ENCODE measurements at regions not wholly inside any gene's neighbourhood (a gene's known extent, or its start where the extent isn't known, plus 50 kb on each side); places are given as distances from the start of the nearest gene placed in this dataset.

- DNase-seq, result no peak
Observed at GRCh38 chr12:63226792-63227463, 75.9 kb upstream of the AVPR1A start.

DNA sequence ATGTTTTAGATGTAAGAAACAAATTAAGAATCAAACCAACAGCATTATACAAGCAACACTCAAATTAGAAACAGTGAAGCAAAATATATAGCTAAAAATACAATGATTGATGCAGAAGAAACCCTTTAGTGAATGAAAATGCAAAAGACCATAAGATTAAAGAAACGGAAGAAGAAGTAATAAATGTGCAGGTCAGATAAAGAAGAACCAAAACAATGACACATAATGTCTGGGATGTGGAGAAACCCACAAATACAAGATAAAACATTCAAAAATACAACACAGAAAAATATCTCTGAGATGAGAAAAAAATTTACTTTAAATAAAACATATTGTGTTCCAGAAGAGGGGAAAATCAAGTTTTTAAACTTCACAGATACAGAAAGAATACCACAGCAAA lies 73.4 kb upstream of the AVPR1A start:
- peak; percentile 17 for DNase-seq

GRCh38 chr12:63223128-63223527 lies 72.1 kb upstream of the AVPR1A start:
- DNase-seq, result no peak

- DNase-seq, result no peak
Observed at GRCh38 chr12:63222582-63222981, 71.6 kb upstream of the AVPR1A start.

DNA sequence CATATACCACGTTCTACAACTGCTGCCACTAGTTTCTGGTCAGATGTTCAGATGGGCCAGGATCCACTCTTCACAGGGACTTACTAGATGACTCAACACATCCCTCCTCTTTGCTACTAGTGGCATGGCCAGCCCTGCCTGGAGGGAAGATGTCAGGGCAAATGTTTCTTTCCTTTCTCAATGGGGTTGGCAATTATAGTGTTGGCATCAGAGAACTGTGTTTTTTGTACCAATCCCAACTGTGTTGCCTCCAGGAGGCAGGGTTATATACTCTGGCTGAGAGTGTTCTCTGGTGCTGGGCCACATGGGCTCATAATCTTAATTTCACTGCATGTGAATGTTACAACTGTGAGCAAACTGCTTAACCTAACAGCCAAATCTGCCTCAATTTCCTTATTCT lies 69.9 kb upstream of the AVPR1A start:
- no peak for DNase-seq

DNA sequence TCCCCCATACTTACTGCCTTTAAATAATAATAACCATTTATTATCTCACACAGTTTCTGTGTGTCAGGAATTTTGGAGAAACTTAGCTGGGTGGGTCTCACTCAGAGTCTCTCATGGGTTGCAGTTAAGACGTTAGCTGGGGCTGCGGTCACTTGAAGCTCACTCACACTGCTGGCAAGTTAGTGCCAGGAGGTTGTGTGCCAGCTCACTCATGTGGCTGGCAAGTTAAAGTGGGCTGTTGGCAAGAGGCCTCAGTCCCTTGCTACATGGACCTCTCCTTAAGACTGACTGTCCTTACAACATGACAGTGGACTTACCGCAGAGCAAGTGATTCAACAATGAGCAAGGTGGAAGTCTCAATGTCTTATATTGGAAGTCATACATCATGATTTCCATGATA lies 61.3 kb upstream of the AVPR1A start:
- DNase-seq, result no peak

DNA sequence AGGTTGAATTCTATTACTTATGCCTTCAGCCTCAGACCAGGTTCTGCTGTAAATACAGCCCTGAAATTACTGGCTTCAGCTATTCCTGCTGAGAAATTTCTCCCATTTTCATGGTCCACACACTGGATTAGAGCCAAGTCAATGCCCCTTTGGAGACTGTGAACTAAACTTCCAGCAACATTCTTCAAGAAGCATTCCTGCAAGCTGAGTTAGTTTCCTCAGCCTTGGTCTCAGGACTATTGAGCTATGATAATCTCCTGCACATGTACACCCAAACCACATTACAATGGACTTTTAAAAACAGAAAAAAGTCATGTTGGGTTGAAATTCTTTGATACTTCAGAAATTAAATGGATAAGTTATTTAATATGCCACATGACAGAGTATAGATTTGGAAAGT lies 58.0 kb upstream of the AVPR1A start:
- DNase-seq, result no peak

DNA sequence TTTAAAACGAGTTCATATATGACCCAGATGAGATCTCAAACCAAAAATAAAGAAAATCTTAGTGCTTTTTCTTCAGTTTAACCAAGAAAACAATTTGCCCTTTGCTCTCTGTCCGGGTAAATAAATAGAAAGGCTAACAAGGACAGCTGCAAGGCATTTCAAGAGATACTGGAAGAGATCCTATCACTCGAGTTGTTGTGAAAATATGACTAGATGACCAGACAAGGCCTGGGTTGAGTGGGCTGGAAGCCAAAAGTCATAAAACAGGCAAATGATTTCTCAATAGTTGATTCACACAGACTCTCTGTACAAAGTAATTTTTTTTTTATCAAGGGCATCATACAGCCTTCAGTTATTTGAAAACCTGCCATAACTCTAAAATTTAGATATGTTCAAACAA lies 55.9 kb upstream of the AVPR1A start:
- DNase-seq, result peak; percentile 20

GRCh38 chr12:63206494-63206893 lies 55.5 kb upstream of the AVPR1A start:
- DNase-seq, result no peak
